Gastrocnemius medialis (tissue), 4 donors: ENCODE measurements at regions not wholly inside any gene's neighbourhood (a gene's known extent, or its start where the extent isn't known, plus 50 kb on each side); places are given as distances from the start of the nearest gene placed in this dataset.
"Not testable (repeated sequence)": the region's sequence is repeated elsewhere in the genome, so short reads cannot be mapped to it uniquely, and the experiment has no call there.

Experiments
- ATAC-seq, 2 donors: fragments of 150-250 bp; one replicate each; pipeline ENCODE4 v1.9.1; 2016
- DNase-seq, 2 donors: peaks; one replicate each; pipeline ENCODE4 v3.0.0-alpha.2; 2019
- H3K27ac ChIP-seq, 4 donors: fragments of 200-600 bp; sonication (generic); 1 replicate in 1 of 4; 2 replicates in 3 of 4; pipeline ENCODE4 v1.5.1; 2016 to 2018; ENCODE audit warnings: mild to moderate bottlenecking in 2 of 4, moderate library complexity in 1 of 4
- H3K27me3 ChIP-seq, 3 donors: fragments of 200-600 bp; sonication (generic) in 2 of 3; 1 replicate in 1 of 3; 2 replicates in 2 of 3; pipeline versions ENCODE4 v1.5.1 to v1.6.0; 2016 to 2019; ENCODE audit warnings: mild to moderate bottlenecking in 1 of 3, moderate library complexity in 1 of 3
- H3K36me3 ChIP-seq, 2 donors: fragments of 200-600 bp; sonication (generic) in 1 of 2; one replicate each; pipeline ENCODE4 v1.5.1; 2017 to 2018
- H3K4me1 ChIP-seq, 2 donors: fragments of 200-600 bp; sonication (generic) in 1 of 2; one replicate each; pipeline ENCODE4 v1.5.1; 2016 to 2017; ENCODE audit warnings: mild to moderate bottlenecking in 2 of 2
- H3K4me3 ChIP-seq, 4 donors: fragments of 200-600 bp; sonication (generic) in 3 of 4; 1 replicate in 1 of 4; 2 replicates in 3 of 4; pipeline ENCODE4 v1.5.1; 2016 to 2019; ENCODE audit warnings: mild to moderate bottlenecking in 2 of 4
- H3K9me3 ChIP-seq, 3 donors: fragments of 200-600 bp; sonication (generic) in 2 of 3; 1 replicate in 1 of 3; 2 replicates in 2 of 3; pipeline ENCODE4 v1.5.1; 2016 to 2019
- POLR2A ChIP-seq, 2 donors: fragments of 450-650 bp; IDR thresholded peaks; one replicate each; pipeline ENCODE4 v1.6.1; 2017; ENCODE audit warnings: antibody characterized with exemption in 2 of 2, mild to moderate bottlenecking in 2 of 2, moderate library complexity in 2 of 2
- in situ Hi-C, 4 donors: fragments of 200-750 bp; cut with MboI; loops; one replicate each; pipeline versions ENCODE4 v1.15.0 to v1.8.0; 2017; ENCODE audit warnings: low sequenced_read_pairs in 4 of 4
- intact Hi-C: fragments of 100-400 bp; cut with DNase I; formaldehyde crosslinking; loops from one replicate; pipeline ENCODE4 v1.15.1; 2023; ENCODE audit warnings: low total_unique reads
- TF ChIP-seq, protein P1 (sequence below), 5 experiments: fragments of 450-650 bp in 3 of 5; fragments of 200-600 bp in 2 of 5; sonication (generic) in 2 of 5; IDR thresholded peaks in 4 of 5; conservative IDR thresholded peaks in 1 of 5; 1 replicate in 4 of 5; 2 replicates in 1 of 5; pipeline ENCODE4 v1.5.1; 2016 to 2019; ENCODE audit warnings: antibody characterized with exemption in 5 of 5, mild to moderate bottlenecking in 3 of 5, moderate library complexity in 3 of 5

DNA sequence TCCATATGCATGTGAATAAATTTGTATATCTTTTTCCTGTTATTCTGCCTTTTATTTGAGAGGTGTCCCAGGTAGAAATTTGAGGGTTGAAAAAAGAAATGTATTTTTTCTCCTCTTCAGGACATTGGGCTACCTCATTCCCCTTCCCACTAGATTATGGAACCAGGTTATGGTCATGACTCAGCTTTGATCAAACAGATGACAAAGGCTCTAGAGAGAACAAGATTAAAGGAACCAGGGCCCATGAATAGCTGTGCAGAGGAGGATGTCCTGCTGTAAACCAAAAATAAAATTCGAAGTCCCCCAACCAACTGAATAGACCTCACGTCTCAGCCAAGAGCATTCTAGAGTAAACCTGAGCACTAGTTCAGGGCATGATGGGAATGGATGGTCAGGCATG lies 313.2 kb downstream of the RAPGEF2 start:
- no peaks in the 10 kb centered on the region for H3K36me3 ChIP-seq
- DNase-seq (no peak), ATAC-seq (no peak)
- H3K4me3 ChIP-seq = no peak overlapping the region
- H3K27me3 ChIP-seq = no peaks in the 10 kb centered on the region
- no peaks in the 10 kb centered on the region for H3K4me1 ChIP-seq
- intact Hi-C loops = no loop called here
- TF ChIP-seq POLR2A (IDR thresholded peaks at IDR 0.05) = no peak
- TF ChIP-seq, protein P1, sequence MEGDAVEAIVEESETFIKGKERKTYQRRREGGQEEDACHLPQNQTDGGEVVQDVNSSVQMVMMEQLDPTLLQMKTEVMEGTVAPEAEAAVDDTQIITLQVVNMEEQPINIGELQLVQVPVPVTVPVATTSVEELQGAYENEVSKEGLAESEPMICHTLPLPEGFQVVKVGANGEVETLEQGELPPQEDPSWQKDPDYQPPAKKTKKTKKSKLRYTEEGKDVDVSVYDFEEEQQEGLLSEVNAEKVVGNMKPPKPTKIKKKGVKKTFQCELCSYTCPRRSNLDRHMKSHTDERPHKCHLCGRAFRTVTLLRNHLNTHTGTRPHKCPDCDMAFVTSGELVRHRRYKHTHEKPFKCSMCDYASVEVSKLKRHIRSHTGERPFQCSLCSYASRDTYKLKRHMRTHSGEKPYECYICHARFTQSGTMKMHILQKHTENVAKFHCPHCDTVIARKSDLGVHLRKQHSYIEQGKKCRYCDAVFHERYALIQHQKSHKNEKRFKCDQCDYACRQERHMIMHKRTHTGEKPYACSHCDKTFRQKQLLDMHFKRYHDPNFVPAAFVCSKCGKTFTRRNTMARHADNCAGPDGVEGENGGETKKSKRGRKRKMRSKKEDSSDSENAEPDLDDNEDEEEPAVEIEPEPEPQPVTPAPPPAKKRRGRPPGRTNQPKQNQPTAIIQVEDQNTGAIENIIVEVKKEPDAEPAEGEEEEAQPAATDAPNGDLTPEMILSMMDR (IDR thresholded peaks at IDR 0.05 in 4 of 5, conservative IDR thresholded peaks at IDR 0.05 in 1 of 5) = no peak
- in situ Hi-C loops = no loop called here
- no peaks in the 10 kb centered on the region for H3K9me3 ChIP-seq
- H3K27ac ChIP-seq = no peak overlapping the region

- in situ Hi-C loops = no loop called here
- DNase-seq = no peak
- TF ChIP-seq, protein P1 (IDR thresholded peaks at IDR 0.05 in 4 of 5, conservative IDR thresholded peaks at IDR 0.05 in 1 of 5) = no peak
- no peak for TF ChIP-seq POLR2A (IDR thresholded peaks at IDR 0.05)
Measured at GRCh38 chr4:159416996-159417395, 314.1 kb downstream of the RAPGEF2 start.

GRCh38 chr4:159420162-159421057 lies 317.5 kb downstream of the RAPGEF2 start:
- in situ Hi-C loops (no loop called here), intact Hi-C loops (no loop called here)
- ATAC-seq (no peak), DNase-seq (no peak)
- Histone ChIP-seq H3K27me3 (no peaks in the 10 kb centered on the region), H3K36me3 (no peaks in the 10 kb centered on the region), H3K4me1 (no peaks in the 10 kb centered on the region), H3K4me3 (no peak overlapping the region), H3K9me3 (no peaks in the 10 kb centered on the region), H3K27ac (no peak overlapping the region)
- TF ChIP-seq, protein P1 (IDR thresholded peaks at IDR 0.05 in 4 of 5, conservative IDR thresholded peaks at IDR 0.05 in 1 of 5) = no peak
- no peak for TF ChIP-seq POLR2A (IDR thresholded peaks at IDR 0.05)

More at GRCh38 chr4:159416996-159417395, 314.1 kb downstream of the RAPGEF2 start:
- Histone ChIP-seq H3K27me3 (no peaks in the 10 kb centered on the region), H3K4me1 (no peaks in the 10 kb centered on the region), H3K36me3 (no peaks in the 10 kb centered on the region), H3K9me3 (no peaks in the 10 kb centered on the region), H3K27ac (no peak overlapping the region), H3K4me3 (no peak overlapping the region)
- intact Hi-C loops = no loop called here
- ATAC-seq = no peak

DNA sequence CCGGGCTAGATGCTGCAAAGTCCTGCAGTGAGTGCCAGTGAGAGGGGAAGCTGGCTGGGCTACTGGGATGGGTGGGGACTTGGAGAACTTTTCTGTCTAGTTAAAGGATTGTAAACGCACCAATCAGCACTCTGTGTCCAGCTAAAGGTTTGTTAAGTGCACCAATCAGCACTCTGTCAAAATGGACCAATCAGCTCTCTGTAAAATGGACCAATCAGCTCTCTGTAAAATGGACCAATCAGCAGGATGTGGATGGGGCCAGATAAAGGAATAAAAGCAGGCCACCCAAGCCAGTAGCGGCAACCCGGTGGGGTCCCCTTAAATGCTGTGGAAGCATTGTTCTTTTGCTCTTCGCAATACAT lies 318.2 kb downstream of the RAPGEF2 start:
- in situ Hi-C loops, H3K4me1 ChIP-seq, DNase-seq, H3K27ac ChIP-seq, intact Hi-C loops, H3K9me3 ChIP-seq, ATAC-seq, H3K27me3 ChIP-seq, H3K4me3 ChIP-seq, H3K36me3 ChIP-seq: not testable (repeated sequence)

- no peak overlapping the region for H3K4me3 ChIP-seq
- intact Hi-C loops = no loop called here
- H3K27ac ChIP-seq = no peak overlapping the region
- H3K9me3 ChIP-seq = no peaks in the 10 kb centered on the region
- ATAC-seq (no peak), DNase-seq (no peak)
- no peaks in the 10 kb centered on the region for H3K27me3 ChIP-seq
- H3K36me3 ChIP-seq = no peaks in the 10 kb centered on the region
- TF ChIP-seq POLR2A (IDR thresholded peaks at IDR 0.05) = no peak
- TF ChIP-seq, protein P1 (IDR thresholded peaks at IDR 0.05 in 4 of 5, conservative IDR thresholded peaks at IDR 0.05 in 1 of 5) = no peak
- in situ Hi-C loops = no loop called here
- no peaks in the 10 kb centered on the region for H3K4me1 ChIP-seq
Measured at GRCh38 chr4:159422019-159422418, 319.1 kb downstream of the RAPGEF2 start.
